Liver (tissue), 8 donors: ENCODE measurements at regions not wholly inside any gene's neighbourhood (a gene's known extent, or its start where the extent isn't known, plus 50 kb on each side); places are given as distances from the start of the nearest gene placed in this dataset.

Experiments used
- DNase-seq: peaks from one replicate; pipeline ENCODE4 v3.0.0-alpha.2; 2017; ENCODE audit warnings: low spot score
- H3K27ac ChIP-seq, 2 donors: one replicate each; pipeline ENCODE4 v1.7.0; 2013; ENCODE audit warnings: inconsistent platforms in 2 of 2, low read length in 2 of 2, control low read depth in 1 of 2, low read depth in 1 of 2, mild to moderate bottlenecking in 1 of 2
- H3K27me3 ChIP-seq, 4 donors: one replicate each; pipeline versions ENCODE4 v1.6.1 to v1.7.0; 2013; ENCODE audit warnings: low read length in 3 of 4, inconsistent platforms in 1 of 4, mild to moderate bottlenecking in 1 of 4, moderate library complexity in 1 of 4; ENCODE audit not compliant: control insufficient read depth in 4 of 4, insufficient read depth in 4 of 4
- H3K36me3 ChIP-seq, 4 donors: one replicate each; pipeline versions ENCODE4 v1.6.1 to v1.7.0; 2013; ENCODE audit warnings: low read length in 3 of 4, mild to moderate bottlenecking in 3 of 4, low read depth in 1 of 4, moderate library complexity in 1 of 4; ENCODE audit not compliant: control insufficient read depth in 4 of 4, insufficient read depth in 3 of 4
- H3K4me1 ChIP-seq, 4 donors: one replicate each; pipeline versions ENCODE4 v1.6.1 to v1.7.0; 2013; ENCODE audit warnings: low read length in 3 of 4, mild to moderate bottlenecking in 3 of 4, moderate library complexity in 1 of 4; ENCODE audit not compliant: control insufficient read depth in 4 of 4, insufficient read depth in 4 of 4
- H3K4me3 ChIP-seq, 3 donors: one replicate each; pipeline versions ENCODE4 v1.6.1 to v1.7.0; 2013; ENCODE audit warnings: low read length in 3 of 3, control low read depth in 1 of 3, low read depth in 1 of 3, mild to moderate bottlenecking in 1 of 3
- H3K9ac ChIP-seq, 2 donors: one replicate each; pipeline ENCODE4 v1.7.0; 2013; ENCODE audit warnings: low read length in 2 of 2, mild to moderate bottlenecking in 2 of 2, moderate library complexity in 2 of 2, control low read depth in 1 of 2, low read depth in 1 of 2
- H3K9me3 ChIP-seq, 4 donors: one replicate each; pipeline versions ENCODE4 v1.6.1 to v1.7.0; 2013; ENCODE audit warnings: low read length in 3 of 4; ENCODE audit not compliant: control insufficient read depth in 4 of 4
- FOXA1 ChIP-seq: IDR thresholded peaks from 2 replicates; pipeline ENCODE4 v1.6.1; 2016; ENCODE audit warnings: antibody characterized with exemption
- GABPA ChIP-seq, 2 donors: IDR thresholded peaks in 1 of 2; conservative IDR thresholded peaks in 1 of 2; 2 replicates each; pipeline ENCODE4 v1.6.1; 2016; ENCODE audit warnings: antibody characterized with exemption in 2 of 2, mild to moderate bottlenecking in 1 of 2, moderate library complexity in 1 of 2
- HNF4A ChIP-seq, 2 donors: conservative IDR thresholded peaks; 2 replicates each; pipeline ENCODE4 v1.6.1; 2016; ENCODE audit warnings: antibody characterized with exemption in 2 of 2, mild to moderate bottlenecking in 2 of 2
- JUND ChIP-seq, 2 donors: IDR thresholded peaks; 2 replicates each; pipeline ENCODE4 v1.6.1; 2016; ENCODE audit warnings: antibody characterized with exemption in 2 of 2
- NR2F2 ChIP-seq: IDR thresholded peaks from 2 replicates; pipeline ENCODE4 v1.6.1; 2016; ENCODE audit warnings: antibody characterized with exemption
- RAD21 ChIP-seq, 2 donors: IDR thresholded peaks; 2 replicates each; pipeline ENCODE4 v1.6.1; 2016; ENCODE audit warnings: antibody characterized with exemption in 2 of 2, mild to moderate bottlenecking in 2 of 2
- RXRA ChIP-seq, 2 donors: IDR thresholded peaks; 2 replicates each; pipeline ENCODE4 v1.6.1; 2017 to 2018; ENCODE audit warnings: antibody characterized with exemption in 2 of 2, mild to moderate bottlenecking in 1 of 2
- YY1 ChIP-seq: IDR thresholded peaks from 2 replicates; pipeline ENCODE4 v1.6.1; 2016; ENCODE audit warnings: antibody characterized with exemption, mild to moderate bottlenecking
- WGBS: extraction: QIAGEN DNeasy Blood & Tissue Kit; methylation state at CpG from one replicate; pipeline ENCODE4 v1.1.7; 2013; 5-methylcytosine and 5-hydroxymethylcytosine counted together
- TF ChIP-seq, protein P1 (sequence below): fragments of 150-350 bp; IDR thresholded peaks from 2 replicates; pipeline ENCODE4 v1.5.1; 2017; ENCODE audit warnings: improper control_type of control experiment, low read depth, low read length; ENCODE audit not compliant: missing input control
- donor health status: healthy.
- donor health status: healthy.
- donor health status: healthy.
- donor health status: healthy.
- donor health status: healthy.

DNA sequence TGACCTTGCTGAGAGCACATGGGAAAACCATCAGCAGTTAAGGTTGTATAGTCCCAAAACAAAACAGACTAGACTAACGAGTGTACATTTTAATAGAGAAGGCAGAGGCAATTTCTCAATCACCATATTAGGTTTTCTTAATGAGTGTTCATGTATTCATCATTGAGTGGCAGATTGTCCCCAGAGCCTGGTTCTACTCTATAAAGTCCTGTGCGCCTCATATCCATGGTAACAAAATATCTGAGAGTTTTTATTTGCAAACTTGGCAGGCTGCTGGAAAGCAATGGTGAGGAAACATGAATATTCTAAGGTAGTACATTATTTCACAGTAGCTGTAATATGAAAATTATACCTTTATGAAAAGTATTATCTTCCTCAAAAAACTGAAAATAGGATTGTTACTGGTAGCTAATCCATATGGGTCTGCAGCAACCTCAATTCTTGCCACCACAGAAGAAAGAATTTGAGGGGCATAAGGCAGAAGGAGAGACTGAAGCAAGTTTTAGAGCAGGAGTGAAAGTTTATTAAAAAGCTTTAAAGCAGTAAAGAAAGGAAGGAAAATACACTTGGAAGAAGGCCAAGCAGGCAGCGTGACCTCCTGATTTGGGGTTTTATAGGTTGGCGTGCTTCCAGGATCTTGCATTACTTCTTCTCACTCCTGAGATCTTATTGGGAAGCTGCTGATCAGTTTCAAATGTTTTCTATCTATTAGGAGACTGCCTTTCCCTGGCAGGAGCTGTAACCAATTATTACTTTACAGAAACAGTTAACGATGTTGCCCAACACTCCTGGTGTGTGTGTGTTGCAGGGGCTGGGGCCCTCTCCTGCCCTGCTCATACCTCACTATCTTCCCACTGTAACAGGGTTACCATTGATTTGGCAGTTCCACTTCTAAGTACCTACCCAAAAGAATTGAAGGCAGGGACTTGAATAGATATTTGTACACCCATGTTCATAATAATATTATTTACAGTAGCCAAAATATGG lies 154.0 kb upstream of the NUDT4 start:
- Histone ChIP-seq H3K4me3 (no peak overlapping the region), H3K9ac (no peak overlapping the region), H3K27ac (no peak overlapping the region), H3K4me1 (no peaks in the 10 kb centered on the region), H3K9me3 (peaks cover 0 to 5% (median 0%) of the 10 kb centered on the region in 4 donors), H3K36me3 (no peaks in the 10 kb centered on the region), H3K27me3 (no peaks in the 10 kb centered on the region)
- no peak for DNase-seq
- WGBS = 66% methylated on average over 5 of the region's 5 CpGs
- no peak for TF ChIP-seq RXRA (IDR thresholded peaks at IDR 0.05)

DNA sequence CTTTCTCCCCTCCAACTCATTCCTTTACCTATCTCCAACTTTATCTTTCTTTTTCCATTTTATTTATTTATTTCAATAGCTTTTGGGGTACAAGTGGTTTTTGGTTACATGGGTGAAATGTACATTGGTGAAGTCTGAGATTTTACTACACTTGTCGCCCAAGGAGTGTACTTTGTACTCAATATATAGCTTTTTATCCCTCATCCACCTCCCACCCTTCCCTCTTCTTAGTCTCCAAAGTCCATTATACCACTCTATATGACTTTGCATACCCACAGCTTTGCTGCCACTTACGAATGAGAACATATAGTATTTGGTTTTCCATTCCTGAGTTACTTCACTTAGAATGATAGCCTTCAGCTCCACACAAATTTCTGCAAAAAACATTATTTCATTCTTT lies 152.6 kb upstream of the NUDT4 start:
- Histone ChIP-seq H3K27ac (no peak overlapping the region), H3K36me3 (no peaks in the 10 kb centered on the region), H3K9ac (no peak overlapping the region), H3K27me3 (no peaks in the 10 kb centered on the region), H3K4me1 (no peaks in the 10 kb centered on the region), H3K9me3 (peaks cover 0 to 5% (median 0%) of the 10 kb centered on the region in 4 donors), H3K4me3 (no peak overlapping the region)
- 92% methylated on average over 2 of the region's 2 CpGs for WGBS
- DNase-seq = no peak
- no peak for TF ChIP-seq HNF4A (conservative IDR thresholded peaks at IDR 0.05)

DNA sequence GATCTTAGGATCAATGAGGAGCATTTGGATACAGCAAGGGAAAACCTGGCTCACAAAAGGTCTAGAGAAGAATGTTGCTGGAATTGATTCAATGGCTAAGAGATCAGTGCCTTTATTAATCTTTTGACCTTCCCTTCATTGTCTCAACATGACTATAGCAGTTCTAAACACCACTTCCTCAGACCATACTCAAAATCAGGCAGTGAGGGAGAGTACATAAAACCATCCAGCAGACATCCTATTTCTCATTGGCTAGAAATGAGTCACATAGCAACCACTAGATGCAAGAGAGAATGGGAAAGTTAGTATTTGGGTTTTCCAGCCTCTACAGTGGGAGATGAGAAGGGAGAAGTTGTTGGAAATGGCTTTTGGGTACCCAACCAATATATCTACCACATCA lies 151.4 kb upstream of the NUDT4 start:
- Histone ChIP-seq H3K9ac (no peak overlapping the region), H3K27me3 (no peaks in the 10 kb centered on the region), H3K4me1 (no peaks in the 10 kb centered on the region), H3K27ac (no peak overlapping the region), H3K4me3 (no peak overlapping the region), H3K36me3 (no peaks in the 10 kb centered on the region), H3K9me3 (peaks cover 0 to 5% (median 0%) of the 10 kb centered on the region in 4 donors)
- no peak for DNase-seq
- TF ChIP-seq RXRA (IDR thresholded peaks at IDR 0.05) (no peak), FOXA1 (no peak), GABPA (IDR thresholded peaks at IDR 0.05 in 1 of 2, conservative IDR thresholded peaks at IDR 0.05 in 1 of 2) (no peak), NR2F2 (no peak), YY1 (no peak), HNF4A (conservative IDR thresholded peaks at IDR 0.05) (no peak), JUND (IDR thresholded peaks at IDR 0.05) (no peak), RAD21 (IDR thresholded peaks at IDR 0.05) (no peak)
- TF ChIP-seq, protein P1, sequence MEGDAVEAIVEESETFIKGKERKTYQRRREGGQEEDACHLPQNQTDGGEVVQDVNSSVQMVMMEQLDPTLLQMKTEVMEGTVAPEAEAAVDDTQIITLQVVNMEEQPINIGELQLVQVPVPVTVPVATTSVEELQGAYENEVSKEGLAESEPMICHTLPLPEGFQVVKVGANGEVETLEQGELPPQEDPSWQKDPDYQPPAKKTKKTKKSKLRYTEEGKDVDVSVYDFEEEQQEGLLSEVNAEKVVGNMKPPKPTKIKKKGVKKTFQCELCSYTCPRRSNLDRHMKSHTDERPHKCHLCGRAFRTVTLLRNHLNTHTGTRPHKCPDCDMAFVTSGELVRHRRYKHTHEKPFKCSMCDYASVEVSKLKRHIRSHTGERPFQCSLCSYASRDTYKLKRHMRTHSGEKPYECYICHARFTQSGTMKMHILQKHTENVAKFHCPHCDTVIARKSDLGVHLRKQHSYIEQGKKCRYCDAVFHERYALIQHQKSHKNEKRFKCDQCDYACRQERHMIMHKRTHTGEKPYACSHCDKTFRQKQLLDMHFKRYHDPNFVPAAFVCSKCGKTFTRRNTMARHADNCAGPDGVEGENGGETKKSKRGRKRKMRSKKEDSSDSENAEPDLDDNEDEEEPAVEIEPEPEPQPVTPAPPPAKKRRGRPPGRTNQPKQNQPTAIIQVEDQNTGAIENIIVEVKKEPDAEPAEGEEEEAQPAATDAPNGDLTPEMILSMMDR = no peak
